UCSD-AML1 (cell line): ENCODE measurements at regions not wholly inside any gene's neighbourhood (a gene's known extent, or its start where the extent isn't known, plus 50 kb on each side); places are given as distances from the start of the nearest gene placed in this dataset.

Experiments used
- DNase-seq: peaks from one replicate; lab custom pipeline; 2025; ENCODE audit not compliant: unreplicated experiment; lab: John Stamatoyannopoulos, UW

GRCh38 chr9:108681851-108682590 lies 173.8 kb downstream of the ACTL7B start:
- DNase-seq: no peak

DNA sequence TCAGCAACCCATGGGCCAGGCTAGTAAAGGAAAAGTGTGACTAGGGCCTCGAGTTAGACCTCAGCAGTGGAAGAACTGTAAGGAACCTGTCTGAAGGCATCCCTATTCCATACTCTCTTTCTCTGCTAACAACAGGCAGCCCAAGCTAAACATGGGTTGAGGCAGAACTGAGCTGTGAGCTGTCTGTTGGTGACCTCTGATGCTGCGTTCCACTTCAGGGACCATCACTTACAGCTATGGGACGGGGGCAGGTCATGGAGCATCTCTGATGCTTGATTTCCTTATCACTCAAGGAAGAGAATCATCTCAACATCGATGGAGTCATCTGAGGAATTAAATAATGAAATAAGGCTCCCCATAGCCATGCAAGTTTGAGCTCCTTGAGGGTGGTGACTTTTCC lies 174.8 kb downstream of the ACTL7B start:
- no peak for DNase-seq

GRCh38 chr9:108677776-108678175 lies 178.0 kb downstream of the ACTL7B start:
- DNase-seq: no peak

- DNase-seq: no peak
These were observed 179.4 kb downstream of the ACTL7B start for GRCh38 chr9:108676355-108676754.

DNA sequence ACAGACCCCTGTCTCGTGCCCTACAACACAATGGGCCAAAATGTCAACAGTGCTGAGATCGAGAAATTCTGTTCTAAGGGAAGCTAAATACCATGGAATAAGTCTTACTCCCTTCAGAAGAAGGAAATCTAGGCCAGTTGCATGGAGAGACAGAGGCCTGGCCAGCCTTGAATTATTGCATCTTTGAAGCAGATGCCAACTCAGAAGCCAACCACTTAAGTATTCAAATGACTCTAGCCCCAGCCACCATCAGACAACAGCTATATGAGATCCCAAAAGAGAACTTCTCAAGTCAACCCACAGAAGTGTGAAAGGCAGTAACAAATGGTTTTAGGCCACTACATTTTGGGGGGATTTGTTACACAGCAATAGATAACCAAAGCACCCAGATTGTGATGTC lies 180.1 kb downstream of the ACTL7B start:
- no peak for DNase-seq

DNA sequence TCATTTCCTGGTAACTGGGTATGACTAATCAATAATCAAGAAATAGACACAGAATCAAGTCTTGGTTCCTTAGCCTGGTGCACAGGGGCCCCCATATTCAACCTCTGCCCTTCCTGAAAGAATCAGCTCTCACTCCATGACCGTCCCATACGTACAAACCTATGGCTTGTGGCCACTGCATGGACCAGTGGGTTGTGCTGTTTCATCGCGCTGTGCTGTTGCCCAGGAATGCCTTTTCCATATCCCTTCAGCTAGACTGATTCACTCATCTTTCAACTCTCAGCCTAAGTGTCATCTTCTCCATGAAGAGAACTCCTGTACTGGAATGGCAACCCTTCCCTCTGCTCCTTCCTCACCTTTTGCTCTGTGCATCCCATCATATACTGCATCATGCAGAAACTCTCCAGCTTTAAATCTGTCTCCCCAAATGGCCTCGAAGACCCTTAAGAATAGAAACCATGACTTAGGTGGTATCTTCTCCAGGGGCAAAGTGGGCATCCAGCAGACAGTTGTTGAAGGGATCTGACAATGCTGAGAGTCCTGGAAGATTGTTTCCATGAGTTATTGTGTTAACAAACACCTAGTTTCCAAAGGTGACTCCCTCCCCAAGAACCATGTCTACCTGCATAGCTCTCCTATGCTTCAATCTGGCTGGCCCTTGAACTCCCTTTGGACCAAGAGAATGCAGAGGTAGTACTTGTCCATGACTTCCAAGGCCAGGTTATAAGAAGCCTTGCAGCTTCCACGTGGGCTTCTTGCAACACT lies 180.8 kb downstream of the ACTL7B start:
- DNase-seq: no peak

- no peak for DNase-seq
These were observed 182.4 kb downstream of the ACTL7B start for GRCh38 chr9:108673386-108673785.

DNA sequence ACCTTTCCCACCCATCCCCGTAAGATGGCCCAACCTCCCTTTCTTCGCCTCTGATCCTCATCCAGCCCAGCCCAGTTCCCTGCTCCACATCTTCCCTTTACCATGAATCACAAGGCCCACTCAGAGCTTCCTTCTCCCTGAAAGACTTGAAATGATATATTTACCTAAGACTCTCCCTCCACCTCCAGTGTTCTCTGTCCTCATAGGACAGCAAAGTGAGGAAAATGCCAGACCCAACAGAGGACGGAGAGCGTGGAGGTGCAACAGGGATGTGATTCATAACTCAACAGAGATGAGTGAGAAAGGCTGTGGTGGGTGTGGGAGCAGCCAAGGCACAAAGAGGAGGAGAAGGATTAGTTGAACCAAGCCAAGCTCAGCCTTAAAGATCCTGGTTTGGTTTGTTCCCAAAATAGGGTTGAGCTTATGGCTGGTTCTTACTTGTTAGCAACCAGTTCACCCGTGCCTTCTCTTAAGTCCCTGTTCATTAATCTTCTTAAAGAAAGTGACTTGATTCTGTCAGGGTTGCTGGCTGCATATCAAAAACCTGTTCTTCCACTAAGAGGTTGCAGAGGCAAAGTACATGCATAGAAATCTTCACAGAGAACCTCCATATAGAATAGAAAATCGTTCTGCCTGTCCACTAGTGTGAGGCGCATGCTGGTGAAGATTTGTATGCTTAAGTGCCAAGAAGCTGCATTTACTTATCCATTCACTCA lies 183.2 kb downstream of the ACTL7B start:
- DNase-seq: no peak

DNA sequence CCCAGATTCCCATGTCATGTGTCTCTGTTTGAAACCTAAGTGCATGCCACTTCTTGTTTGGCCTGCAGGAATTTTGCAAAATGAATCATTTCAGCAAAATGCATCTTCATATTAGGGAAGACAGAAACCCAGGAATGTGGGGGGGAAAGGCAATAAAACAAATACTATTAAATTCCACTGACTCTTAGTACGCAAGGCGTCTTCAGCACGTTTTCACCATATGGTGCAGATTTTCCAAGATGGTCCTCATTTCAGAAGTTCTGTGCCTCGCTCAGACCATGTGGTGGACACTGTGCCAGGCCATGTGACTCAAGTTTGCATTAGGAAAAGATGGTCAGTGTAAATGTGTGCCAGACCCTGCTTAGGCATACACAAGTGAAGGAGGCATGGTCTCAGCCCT lies 184.0 kb downstream of the ACTL7B start:
- DNase-seq: no peak

DNA sequence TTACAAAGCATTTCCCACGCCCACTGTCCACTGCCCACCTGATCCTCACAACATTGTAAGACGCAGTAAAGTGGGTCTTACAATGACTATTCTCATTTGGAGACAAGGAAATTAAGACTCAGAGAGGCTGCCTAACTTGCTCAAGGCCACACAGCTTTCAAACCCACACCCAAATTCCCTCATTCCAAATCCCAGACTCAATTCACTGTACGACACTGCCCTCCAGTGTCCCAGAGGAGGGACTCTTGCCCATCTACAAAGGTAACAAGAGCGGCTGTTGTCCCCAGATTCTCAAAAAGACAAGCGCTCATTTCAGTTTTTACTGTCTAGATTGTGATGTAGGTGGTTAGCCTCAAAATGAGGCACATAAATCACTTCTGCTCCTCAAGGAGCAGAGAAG lies 184.6 kb downstream of the ACTL7B start:
- DNase-seq: no peak

GRCh38 chr9:108668938-108669335 lies 186.8 kb downstream of the ACTL7B start:
- DNase-seq: no peak

DNA sequence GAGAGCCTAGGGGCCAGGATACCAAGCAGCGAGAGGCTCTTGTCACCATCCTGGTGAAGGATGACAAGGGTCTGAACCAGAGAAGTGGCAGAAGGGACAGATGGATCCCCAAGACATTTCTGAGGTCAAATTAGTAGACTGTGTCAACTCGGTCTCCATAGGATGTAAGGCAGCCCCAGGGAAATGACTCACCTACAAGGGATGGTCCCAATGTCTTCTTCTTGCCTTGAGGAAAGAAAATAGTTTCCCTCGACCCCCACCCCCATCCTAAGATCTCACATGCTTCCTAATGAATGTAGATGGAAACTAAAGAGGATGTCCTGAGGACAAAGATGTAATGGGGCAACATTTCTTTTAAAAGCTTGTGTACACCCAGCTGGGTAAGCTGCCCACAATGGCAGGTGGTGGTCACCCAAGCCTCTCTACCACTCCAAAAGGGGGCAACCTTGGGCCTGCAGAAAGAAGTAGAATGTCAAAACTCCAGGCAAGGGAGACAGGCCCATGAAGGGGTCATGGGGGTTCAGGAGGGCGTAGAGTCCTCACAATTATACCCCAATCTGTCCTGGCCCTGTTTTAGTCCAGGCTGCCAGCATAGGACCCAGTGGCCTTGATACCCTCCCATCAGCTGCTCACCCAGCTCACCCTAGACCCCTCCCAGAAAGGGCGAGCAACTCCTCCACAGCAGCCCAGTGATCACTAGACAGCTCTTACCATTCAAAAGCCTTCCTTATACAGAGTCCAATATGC lies 187.4 kb downstream of the ACTL7B start:
- DNase-seq: no peak

DNA sequence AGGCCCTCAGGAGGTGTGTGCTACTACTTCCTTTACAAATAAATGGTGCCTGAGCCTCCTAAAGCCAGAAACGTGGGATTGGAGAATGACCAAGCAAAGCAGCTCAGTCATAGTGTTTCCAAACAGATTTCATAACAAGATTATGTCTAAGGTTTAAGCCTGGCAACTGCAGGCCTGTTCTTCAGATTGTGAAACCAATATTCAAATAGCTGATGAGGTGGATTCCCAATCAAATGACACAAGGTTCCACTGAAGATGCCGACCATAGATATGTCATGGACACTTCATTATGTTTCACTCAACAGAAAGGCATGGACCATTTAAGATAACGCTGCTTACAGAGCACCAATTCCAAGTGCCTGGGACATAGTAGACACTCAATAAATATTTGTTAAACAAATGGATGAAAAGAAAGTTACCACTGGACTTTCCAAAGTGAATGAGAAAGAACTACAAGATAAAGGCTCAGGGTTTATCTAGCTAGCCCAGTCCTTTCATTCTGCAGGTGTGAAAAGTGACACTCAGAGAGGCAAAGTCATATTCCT lies 189.5 kb downstream of the ACTL7B start:
- no peak for DNase-seq

GRCh38 chr9:108665521-108666239 lies 190.1 kb downstream of the ACTL7B start:
- DNase-seq: peak; percentile 61

GRCh38 chr9:108664309-108665255 lies 191.2 kb downstream of the ACTL7B start:
- no peak for DNase-seq

GRCh38 chr9:108663422-108663821 lies 192.4 kb downstream of the ACTL7B start:
- no peak for DNase-seq

DNA sequence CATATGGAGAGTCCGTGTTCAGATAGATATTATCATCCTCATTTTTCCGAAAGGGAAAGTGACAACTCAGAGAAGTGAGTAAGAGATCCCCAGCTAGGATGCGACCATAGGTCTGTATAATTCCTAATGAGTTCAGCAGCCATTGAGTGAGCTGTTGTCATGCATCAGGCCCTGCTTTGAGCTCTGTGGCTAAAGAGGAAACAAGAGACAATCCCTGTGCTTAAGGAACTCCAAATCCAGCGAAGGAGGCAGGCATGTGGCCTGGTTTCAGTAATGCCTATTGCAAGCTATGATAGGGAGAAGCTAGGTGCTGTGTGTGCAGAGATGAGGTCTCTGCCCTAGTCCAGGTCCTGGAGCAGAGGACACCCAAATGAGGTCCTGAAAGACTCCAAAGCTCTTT lies 192.8 kb downstream of the ACTL7B start:
- no peak for DNase-seq

DNA sequence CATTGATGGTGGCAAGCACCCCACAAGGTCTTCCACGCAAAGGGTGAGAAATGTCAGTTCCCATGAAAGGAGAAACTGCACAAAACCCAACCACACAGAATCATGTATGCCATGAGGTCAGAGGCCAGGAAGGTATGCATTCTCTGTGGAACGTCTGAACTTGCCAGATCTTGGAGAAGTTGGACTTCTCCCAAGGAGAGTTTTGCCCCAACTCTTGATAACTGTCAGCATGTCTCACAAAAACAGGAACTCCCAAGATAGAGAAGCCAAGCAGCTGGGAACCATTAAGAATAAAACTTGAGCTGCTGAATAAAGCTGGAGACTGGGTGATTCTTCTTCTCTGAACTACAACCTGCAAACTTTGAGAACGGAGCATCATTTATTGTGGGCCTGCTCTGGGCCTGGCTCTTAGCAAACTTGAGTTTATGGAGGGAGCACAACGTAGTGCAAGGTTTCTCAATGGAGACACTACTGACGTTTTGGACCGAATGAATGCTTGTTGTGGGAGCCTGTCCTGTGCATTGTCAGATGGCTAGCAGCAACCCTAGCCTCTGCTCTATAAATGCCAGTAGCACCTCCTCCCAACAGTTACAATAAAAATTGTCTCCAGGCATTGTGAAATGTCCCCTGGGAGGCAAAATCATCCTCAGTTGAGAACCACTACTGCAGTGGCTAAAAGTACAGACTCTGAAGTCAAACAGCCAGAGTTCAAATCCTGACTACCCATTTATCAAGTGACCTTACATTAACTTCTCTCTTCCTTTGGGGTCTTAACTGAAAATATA lies 193.5 kb downstream of the ACTL7B start:
- no peak for DNase-seq
